Uterus (tissue), 2 donors: ENCODE measurements at regions not wholly inside any gene's neighbourhood (a gene's known extent, or its start where the extent isn't known, plus 50 kb on each side); places are given as distances from the start of the nearest gene placed in this dataset.

Experiments
- POLR2A ChIP-seq, 2 donors: fragments of 450-650 bp; IDR thresholded peaks; one replicate each; pipeline ENCODE4 v1.6.1; 2016; ENCODE audit warnings: antibody characterized with exemption in 2 of 2, mild to moderate bottlenecking in 1 of 2, moderate library complexity in 1 of 2
- TF ChIP-seq, protein P1 (sequence below), 4 experiments: fragments of 200-600 bp in 2 of 4; fragments of 450-650 bp in 2 of 4; sonication (generic) in 2 of 4; IDR thresholded peaks; one replicate each; pipeline ENCODE4 v1.5.1; 2016 to 2019; ENCODE audit warnings: antibody characterized with exemption in 4 of 4, mild to moderate bottlenecking in 2 of 4, moderate library complexity in 1 of 4

DNA sequence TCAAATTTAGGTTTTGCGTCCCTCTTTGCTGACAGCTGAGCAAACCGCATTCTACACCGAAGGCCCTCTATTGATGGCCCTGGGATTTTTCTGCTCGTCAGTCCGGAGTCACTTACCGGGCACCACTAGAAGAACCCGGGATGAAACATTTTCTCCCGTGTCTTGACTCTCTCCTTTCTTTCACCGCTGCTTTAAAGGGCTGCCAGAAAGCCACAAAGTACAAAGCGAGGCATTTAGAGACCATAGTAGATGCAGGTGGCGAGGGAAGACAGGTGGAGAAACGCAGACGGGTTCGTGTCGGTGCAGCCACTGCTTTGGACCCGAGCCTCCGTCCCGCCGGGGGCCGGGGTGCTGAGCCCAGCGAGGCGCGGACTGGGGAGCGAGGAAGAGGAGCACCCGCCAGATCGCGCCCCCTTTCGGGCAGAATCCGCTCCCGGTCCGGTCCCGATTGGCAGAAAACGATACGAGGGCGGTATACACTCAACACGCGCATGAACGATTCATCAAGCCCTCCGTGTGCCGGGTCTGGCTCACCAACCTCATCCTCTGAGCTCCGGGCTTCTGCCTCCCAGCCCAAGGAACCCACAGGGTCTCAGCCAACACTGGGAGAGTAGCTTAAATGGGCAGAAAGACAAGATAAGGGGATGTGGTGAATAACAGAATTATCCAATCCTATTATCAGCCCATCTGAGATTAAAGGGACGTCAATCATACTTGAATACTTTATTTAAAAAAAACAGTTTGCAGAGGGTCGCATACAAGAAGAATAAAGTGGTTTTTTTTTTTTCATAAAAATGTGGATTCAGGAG lies 84.9 kb downstream of the TRIM27 start:
- no peak for TF ChIP-seq POLR2A (IDR thresholded peaks at IDR 0.05)
- TF ChIP-seq, protein P1, sequence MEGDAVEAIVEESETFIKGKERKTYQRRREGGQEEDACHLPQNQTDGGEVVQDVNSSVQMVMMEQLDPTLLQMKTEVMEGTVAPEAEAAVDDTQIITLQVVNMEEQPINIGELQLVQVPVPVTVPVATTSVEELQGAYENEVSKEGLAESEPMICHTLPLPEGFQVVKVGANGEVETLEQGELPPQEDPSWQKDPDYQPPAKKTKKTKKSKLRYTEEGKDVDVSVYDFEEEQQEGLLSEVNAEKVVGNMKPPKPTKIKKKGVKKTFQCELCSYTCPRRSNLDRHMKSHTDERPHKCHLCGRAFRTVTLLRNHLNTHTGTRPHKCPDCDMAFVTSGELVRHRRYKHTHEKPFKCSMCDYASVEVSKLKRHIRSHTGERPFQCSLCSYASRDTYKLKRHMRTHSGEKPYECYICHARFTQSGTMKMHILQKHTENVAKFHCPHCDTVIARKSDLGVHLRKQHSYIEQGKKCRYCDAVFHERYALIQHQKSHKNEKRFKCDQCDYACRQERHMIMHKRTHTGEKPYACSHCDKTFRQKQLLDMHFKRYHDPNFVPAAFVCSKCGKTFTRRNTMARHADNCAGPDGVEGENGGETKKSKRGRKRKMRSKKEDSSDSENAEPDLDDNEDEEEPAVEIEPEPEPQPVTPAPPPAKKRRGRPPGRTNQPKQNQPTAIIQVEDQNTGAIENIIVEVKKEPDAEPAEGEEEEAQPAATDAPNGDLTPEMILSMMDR (IDR thresholded peaks at IDR 0.05): peak; percentile 25 to 58 (median 39)
